Mesothelial cell of epicardium (in vitro differentiated cells): ENCODE measurements at regions not wholly inside any gene's neighbourhood (a gene's known extent, or its start where the extent isn't known, plus 50 kb on each side); places are given as distances from the start of the nearest gene placed in this dataset.

Experiments
- DNase-seq, 2 experiments: peaks; one replicate each; pipeline ENCODE4 v3.0.0; 2021; ENCODE audit warnings: low spot score in 2 of 2; ENCODE audit not compliant: unreplicated experiment in 2 of 2
- H3K27ac Mint-ChIP-seq: 2 replicates; pipeline ENCODE4 v1.8.0; 2021; ENCODE audit warnings: mixed read lengths
- H3K27me3 Mint-ChIP-seq: 2 replicates; pipeline ENCODE4 v1.8.0; 2021; ENCODE audit warnings: low read depth, mixed read lengths
- H3K36me3 Mint-ChIP-seq: 2 replicates; pipeline ENCODE4 v1.8.0; 2021; ENCODE audit warnings: mixed read lengths
- H3K4me1 Mint-ChIP-seq: 2 replicates; pipeline ENCODE4 v1.8.0; 2021; ENCODE audit warnings: mixed read lengths
- H3K4me3 Mint-ChIP-seq: 2 replicates; pipeline ENCODE4 v1.8.0; 2021; ENCODE audit warnings: mild to moderate bottlenecking, moderate library complexity, mixed read lengths
- H3K9me3 Mint-ChIP-seq: 2 replicates; pipeline ENCODE4 v1.8.0; 2021; ENCODE audit warnings: mixed read lengths
- TF ChIP-seq, protein P1 (sequence below): fragments of 200-600 bp; sonication (generic); IDR thresholded peaks from one replicate; pipeline ENCODE4 v1.5.0; 2021; ENCODE audit warnings: antibody characterized with exemption; ENCODE audit not compliant: unreplicated experiment

DNA sequence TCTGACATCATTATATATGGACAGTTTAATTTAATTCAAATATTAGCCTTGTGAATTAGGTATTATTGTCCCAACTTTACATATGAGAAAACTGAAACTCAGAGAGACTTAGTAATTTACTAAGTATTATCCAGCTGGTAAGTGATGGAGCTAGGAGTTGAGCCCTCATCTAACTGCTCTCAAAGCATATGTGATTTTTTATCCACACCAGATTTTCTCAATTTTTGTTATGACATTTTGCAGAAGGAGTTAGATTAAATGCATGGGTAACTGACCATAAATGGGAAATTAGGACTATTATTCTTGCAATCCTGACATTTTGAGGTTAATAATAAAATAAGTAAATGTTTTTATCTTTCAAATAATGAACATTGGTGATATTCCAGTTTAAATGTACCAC is 778.3 kb upstream of the SORCS1 start:
- Mint-ChIP-seq H3K27me3 (no peaks in the 10 kb centered on the region), H3K27ac (no peak overlapping the region), H3K4me3 (no peak overlapping the region), H3K9me3 (peaks cover 4% of the 10 kb centered on the region), H3K36me3 (no peaks in the 10 kb centered on the region), H3K4me1 (no peaks in the 10 kb centered on the region)
- TF ChIP-seq, protein P1, sequence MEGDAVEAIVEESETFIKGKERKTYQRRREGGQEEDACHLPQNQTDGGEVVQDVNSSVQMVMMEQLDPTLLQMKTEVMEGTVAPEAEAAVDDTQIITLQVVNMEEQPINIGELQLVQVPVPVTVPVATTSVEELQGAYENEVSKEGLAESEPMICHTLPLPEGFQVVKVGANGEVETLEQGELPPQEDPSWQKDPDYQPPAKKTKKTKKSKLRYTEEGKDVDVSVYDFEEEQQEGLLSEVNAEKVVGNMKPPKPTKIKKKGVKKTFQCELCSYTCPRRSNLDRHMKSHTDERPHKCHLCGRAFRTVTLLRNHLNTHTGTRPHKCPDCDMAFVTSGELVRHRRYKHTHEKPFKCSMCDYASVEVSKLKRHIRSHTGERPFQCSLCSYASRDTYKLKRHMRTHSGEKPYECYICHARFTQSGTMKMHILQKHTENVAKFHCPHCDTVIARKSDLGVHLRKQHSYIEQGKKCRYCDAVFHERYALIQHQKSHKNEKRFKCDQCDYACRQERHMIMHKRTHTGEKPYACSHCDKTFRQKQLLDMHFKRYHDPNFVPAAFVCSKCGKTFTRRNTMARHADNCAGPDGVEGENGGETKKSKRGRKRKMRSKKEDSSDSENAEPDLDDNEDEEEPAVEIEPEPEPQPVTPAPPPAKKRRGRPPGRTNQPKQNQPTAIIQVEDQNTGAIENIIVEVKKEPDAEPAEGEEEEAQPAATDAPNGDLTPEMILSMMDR, result no peak
- DNase-seq, result no peak

DNA sequence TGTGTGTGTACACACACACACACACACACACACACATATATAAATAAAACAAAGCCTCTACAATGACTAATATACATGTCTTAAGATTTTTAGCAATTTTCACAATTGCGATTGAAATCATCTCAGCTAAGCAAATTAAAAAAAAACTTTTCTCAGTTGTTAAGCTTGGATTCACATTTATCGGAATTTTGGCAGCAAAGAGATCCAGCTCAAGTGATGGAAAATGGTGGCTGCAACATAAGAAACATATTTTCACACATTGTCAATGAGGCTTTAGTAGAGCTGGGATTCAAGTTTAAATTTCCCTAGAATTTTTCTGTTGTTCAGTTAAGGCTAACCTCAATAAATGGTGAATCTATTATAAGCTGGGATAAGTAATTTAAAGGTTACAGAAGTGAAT is 768.6 kb upstream of the SORCS1 start:
- no peak overlapping the region for H3K27ac Mint-ChIP-seq

DNA sequence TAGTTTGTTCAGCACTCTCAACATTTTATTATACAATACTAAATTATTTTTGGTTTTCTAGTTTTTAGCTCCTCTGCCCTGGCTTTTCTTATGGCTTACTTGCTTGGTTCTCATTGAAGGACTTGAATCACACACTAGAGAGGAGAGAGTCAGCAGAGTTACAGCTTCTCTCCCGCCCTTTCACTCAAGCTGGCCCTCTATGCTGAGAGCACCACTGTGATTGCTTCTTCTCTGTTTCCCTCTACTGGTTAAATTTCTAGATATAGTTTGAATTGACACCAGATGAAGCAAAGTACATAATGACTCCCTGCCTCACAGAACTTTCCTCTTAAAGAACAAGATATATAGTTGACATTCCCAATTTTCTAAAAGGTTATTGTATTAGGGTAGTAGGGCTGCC is 767.3 kb upstream of the SORCS1 start:
- TF ChIP-seq, protein P1, result no peak
- no peaks in the 10 kb centered on the region for H3K36me3 Mint-ChIP-seq
- peaks cover 8% of the 10 kb centered on the region for H3K9me3 Mint-ChIP-seq
- no peak overlapping the region for H3K27ac Mint-ChIP-seq
- no peak for DNase-seq
- no peaks in the 10 kb centered on the region for H3K27me3 Mint-ChIP-seq
- no peaks in the 10 kb centered on the region for H3K4me1 Mint-ChIP-seq
- H3K4me3 Mint-ChIP-seq, result no peak overlapping the region

More for the DNA sequence above, 768.6 kb upstream of the SORCS1 start:
- Mint-ChIP-seq H3K27me3 (no peaks in the 10 kb centered on the region), H3K4me1 (no peaks in the 10 kb centered on the region), H3K9me3 (peaks cover 15% of the 10 kb centered on the region), H3K36me3 (no peaks in the 10 kb centered on the region), H3K4me3 (no peak overlapping the region)
- TF ChIP-seq, protein P1, result no peak
- DNase-seq, result no peak

DNA sequence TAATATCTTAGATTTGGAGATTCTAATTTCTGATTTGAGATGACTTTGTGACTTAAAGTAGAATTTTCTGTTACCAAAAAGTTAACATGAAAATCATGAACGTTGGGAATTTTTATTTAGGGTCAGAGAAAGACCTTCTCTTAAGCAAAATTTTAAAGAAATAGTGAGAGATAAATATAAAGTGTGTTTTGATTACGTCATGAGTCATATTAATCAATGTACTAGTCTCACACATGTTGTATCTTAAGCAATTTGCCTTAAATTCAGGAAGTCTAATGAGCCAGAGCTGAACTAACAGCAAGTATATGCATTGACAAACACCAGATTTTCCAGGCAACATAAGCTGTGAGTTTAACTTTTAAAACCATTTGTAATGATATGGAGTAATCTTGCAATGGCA is 765.5 kb upstream of the SORCS1 start:
- no peaks in the 10 kb centered on the region for H3K27me3 Mint-ChIP-seq
- H3K4me1 Mint-ChIP-seq, result no peaks in the 10 kb centered on the region
- TF ChIP-seq, protein P1, result no peak
- H3K36me3 Mint-ChIP-seq, result no peaks in the 10 kb centered on the region
- no peak overlapping the region for H3K4me3 Mint-ChIP-seq
- no peak for DNase-seq
- peaks cover 5% of the 10 kb centered on the region for H3K9me3 Mint-ChIP-seq
- H3K27ac Mint-ChIP-seq, result no peak overlapping the region

DNA sequence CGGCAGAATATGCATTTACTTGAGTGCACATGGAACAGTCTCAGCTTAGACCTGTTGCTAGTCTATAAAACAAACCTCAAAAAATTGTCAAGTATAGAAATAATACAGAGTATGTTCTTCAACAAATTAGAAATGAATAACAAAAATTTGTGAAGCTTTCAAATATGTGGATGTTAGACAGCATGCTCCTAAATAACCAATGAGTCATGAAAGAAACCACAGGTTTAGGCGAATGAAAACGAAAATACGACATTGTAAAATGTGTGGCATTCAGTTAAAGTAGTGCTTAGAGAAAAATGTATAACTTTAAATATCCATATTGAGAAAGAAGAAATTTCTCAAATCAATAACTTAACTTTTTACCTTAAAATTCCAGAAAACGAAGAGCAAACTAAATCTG is 760.0 kb upstream of the SORCS1 start:
- TF ChIP-seq, protein P1, result no peak
- Mint-ChIP-seq H3K9me3 (peaks cover 28% of the 10 kb centered on the region), H3K27ac (no peak overlapping the region), H3K27me3 (no peaks in the 10 kb centered on the region), H3K4me1 (no peaks in the 10 kb centered on the region), H3K36me3 (no peaks in the 10 kb centered on the region), H3K4me3 (no peak overlapping the region)
- DNase-seq, result no peak

DNA sequence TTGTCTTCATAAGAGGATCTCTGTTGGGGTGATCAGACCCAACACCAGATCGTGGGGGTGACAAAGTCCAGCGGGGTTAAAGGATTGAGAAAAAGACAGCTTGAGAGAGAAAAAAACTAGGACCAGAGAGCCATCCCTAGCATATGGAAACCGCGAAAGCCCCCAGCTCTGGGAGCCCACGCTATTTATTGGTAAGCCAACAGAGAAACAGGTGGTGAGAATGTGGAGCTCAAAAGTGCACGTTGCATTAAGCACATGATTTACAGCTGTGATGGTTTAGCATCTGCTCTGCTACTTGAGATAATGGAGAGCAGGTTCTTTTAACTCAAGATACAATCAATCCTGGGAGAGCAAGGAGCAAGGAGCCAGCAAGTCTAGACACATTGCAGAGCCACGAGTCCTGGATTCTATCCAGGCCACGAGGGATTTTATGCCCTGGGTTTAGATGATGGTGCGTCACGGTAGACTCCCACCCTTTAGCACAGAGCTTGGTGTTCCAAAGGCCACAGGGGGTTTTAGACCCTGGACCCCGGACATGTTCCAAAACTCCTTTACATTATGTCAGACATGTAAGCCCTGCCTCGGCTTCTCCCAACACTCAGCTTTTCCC is 755.2 kb upstream of the SORCS1 start:
- DNase-seq, result no peak
- Mint-ChIP-seq H3K27ac (no peak overlapping the region), H3K4me3 (no peak overlapping the region), H3K27me3 (peaks cover 28% of the 10 kb centered on the region), H3K9me3 (peaks cover 38% of the 10 kb centered on the region), H3K4me1 (peaks cover 4% of the 10 kb centered on the region), H3K36me3 (no peaks in the 10 kb centered on the region)
- TF ChIP-seq, protein P1, result no peak
